ENCODE measurements at regions not wholly inside any gene's neighbourhood (a gene's known extent, or its start where the extent isn't known, plus 50 kb on each side); places are given as distances from the start of the nearest gene placed in this dataset.
"Not testable (repeated sequence)": the region's sequence is repeated elsewhere in the genome, so short reads cannot be mapped to it uniquely, and the experiment has no call there.

- DNase-seq (ENCODE audit: extremely low read depth in 1 of 2, low read depth in 1 of 2) = no peak
Measured at GRCh38 chr1:224529844-224530243, 86.3 kb upstream of the CNIH3 start.

- no peak for DNase-seq (ENCODE audit: extremely low read depth in 1 of 2, low read depth in 1 of 2)
Measured at GRCh38 chr1:224533517-224533916, 82.6 kb upstream of the CNIH3 start.

- DNase-seq (ENCODE audit: extremely low read depth in 1 of 2, low read depth in 1 of 2) = no peak
Measured at GRCh38 chr1:224534731-224535130, 81.4 kb upstream of the CNIH3 start.

- DNase-seq (ENCODE audit: extremely low read depth in 1 of 2, low read depth in 1 of 2) = no peak
Measured at GRCh38 chr1:224535641-224536040, 80.5 kb upstream of the CNIH3 start.

- DNase-seq (ENCODE audit: extremely low read depth in 1 of 2, low read depth in 1 of 2) = no peak
Measured at GRCh38 chr1:224539971-224540370, 76.1 kb upstream of the CNIH3 start.

- no peak for DNase-seq (ENCODE audit: extremely low read depth in 1 of 2, low read depth in 1 of 2)
Measured at GRCh38 chr1:224540535-224540934, 75.6 kb upstream of the CNIH3 start.

GRCh38 chr1:224541072-224541790, 74.9 kb upstream of the CNIH3 start:
- DNase-seq (ENCODE audit: extremely low read depth in 1 of 2, low read depth in 1 of 2) = no peak

GRCh38 chr1:224541901-224542630, 74.1 kb upstream of the CNIH3 start:
- no peak for DNase-seq (ENCODE audit: extremely low read depth in 1 of 2, low read depth in 1 of 2)

GRCh38 chr1:224542783-224543440, 73.2 kb upstream of the CNIH3 start:
- no peak for DNase-seq (ENCODE audit: extremely low read depth in 1 of 2, low read depth in 1 of 2)

GRCh38 chr1:224543453-224543852, 72.7 kb upstream of the CNIH3 start:
- DNase-seq (ENCODE audit: extremely low read depth in 1 of 2, low read depth in 1 of 2) = no peak

GRCh38 chr1:224544346-224545110, 71.6 kb upstream of the CNIH3 start:
- no peak for DNase-seq (ENCODE audit: extremely low read depth in 1 of 2, low read depth in 1 of 2)

GRCh38 chr1:224545571-224545970, 70.5 kb upstream of the CNIH3 start:
- DNase-seq (ENCODE audit: extremely low read depth in 1 of 2, low read depth in 1 of 2) = no peak

- DNase-seq (ENCODE audit: extremely low read depth in 1 of 2, low read depth in 1 of 2) = no peak
Measured at GRCh38 chr1:224548676-224549075, 67.4 kb upstream of the CNIH3 start.

GRCh38 chr1:224551189-224551588, 64.9 kb upstream of the CNIH3 start:
- not testable (repeated sequence) for DNase-seq (ENCODE audit: extremely low read depth in 1 of 2, low read depth in 1 of 2)

- no peak for DNase-seq (ENCODE audit: extremely low read depth in 1 of 2, low read depth in 1 of 2)
Measured at GRCh38 chr1:224554056-224554455, 62.1 kb upstream of the CNIH3 start.

GRCh38 chr1:224554620-224555259, 61.4 kb upstream of the CNIH3 start:
- no peak for DNase-seq (ENCODE audit: extremely low read depth in 1 of 2, low read depth in 1 of 2)

GRCh38 chr1:224558904-224559303, 57.2 kb upstream of the CNIH3 start:
- DNase-seq (ENCODE audit: extremely low read depth in 1 of 2, low read depth in 1 of 2) = no peak

- no peak for DNase-seq (ENCODE audit: extremely low read depth in 1 of 2, low read depth in 1 of 2)
Measured at GRCh38 chr1:224559981-224560728, 56.0 kb upstream of the CNIH3 start.

- not testable (repeated sequence) for DNase-seq (ENCODE audit: extremely low read depth in 1 of 2, low read depth in 1 of 2)
Measured at GRCh38 chr1:224562881-224563280, 53.2 kb upstream of the CNIH3 start.

GRCh38 chr1:224563666-224564065, 52.5 kb upstream of the CNIH3 start:
- no peak for DNase-seq (ENCODE audit: extremely low read depth in 1 of 2, low read depth in 1 of 2)

Measured in activated CD8-positive, alpha-beta memory T cell treated with anti-CD3 and anti-CD28 coated beads for 1 hour (primary cell).